PFSK-1 (cell line): ENCODE measurements at regions not wholly inside any gene's neighbourhood (a gene's known extent, or its start where the extent isn't known, plus 50 kb on each side); places are given as distances from the start of the nearest gene placed in this dataset.

Experiments used
- POLR2AphosphoS5 ChIP-seq: IDR thresholded peaks from 2 replicates; pipeline ENCODE4 v1.6.1; 2012; ENCODE audit warnings: low read depth, mild to moderate bottlenecking, control low read depth, low read length, moderate library complexity
- TAF1 ChIP-seq: IDR thresholded peaks from 2 replicates; pipeline ENCODE4 v1.6.1; 2012; ENCODE audit warnings: low read length, control low read depth, borderline replicate concordance; ENCODE audit not compliant: insufficient read depth
- TF ChIP-seq, protein P1 (sequence below), 2 experiments: IDR thresholded peaks; 2 replicates each; pipeline versions ENCODE4 v1.6.1 to v1.8.0; 2011 to 2012; ENCODE audit warnings: low read depth in 2 of 2, low read length in 2 of 2, control low read depth in 1 of 2, inconsistent platforms in 1 of 2, mild to moderate bottlenecking in 1 of 2, moderate library complexity in 1 of 2; ENCODE audit not compliant: insufficient read depth in 1 of 2

- no peak for TF ChIP-seq TAF1
- TF ChIP-seq POLR2AphosphoS5 = no peak
- TF ChIP-seq, protein P1, sequence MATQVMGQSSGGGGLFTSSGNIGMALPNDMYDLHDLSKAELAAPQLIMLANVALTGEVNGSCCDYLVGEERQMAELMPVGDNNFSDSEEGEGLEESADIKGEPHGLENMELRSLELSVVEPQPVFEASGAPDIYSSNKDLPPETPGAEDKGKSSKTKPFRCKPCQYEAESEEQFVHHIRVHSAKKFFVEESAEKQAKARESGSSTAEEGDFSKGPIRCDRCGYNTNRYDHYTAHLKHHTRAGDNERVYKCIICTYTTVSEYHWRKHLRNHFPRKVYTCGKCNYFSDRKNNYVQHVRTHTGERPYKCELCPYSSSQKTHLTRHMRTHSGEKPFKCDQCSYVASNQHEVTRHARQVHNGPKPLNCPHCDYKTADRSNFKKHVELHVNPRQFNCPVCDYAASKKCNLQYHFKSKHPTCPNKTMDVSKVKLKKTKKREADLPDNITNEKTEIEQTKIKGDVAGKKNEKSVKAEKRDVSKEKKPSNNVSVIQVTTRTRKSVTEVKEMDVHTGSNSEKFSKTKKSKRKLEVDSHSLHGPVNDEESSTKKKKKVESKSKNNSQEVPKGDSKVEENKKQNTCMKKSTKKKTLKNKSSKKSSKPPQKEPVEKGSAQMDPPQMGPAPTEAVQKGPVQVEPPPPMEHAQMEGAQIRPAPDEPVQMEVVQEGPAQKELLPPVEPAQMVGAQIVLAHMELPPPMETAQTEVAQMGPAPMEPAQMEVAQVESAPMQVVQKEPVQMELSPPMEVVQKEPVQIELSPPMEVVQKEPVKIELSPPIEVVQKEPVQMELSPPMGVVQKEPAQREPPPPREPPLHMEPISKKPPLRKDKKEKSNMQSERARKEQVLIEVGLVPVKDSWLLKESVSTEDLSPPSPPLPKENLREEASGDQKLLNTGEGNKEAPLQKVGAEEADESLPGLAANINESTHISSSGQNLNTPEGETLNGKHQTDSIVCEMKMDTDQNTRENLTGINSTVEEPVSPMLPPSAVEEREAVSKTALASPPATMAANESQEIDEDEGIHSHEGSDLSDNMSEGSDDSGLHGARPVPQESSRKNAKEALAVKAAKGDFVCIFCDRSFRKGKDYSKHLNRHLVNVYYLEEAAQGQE (IDR thresholded peaks at IDR 0.05; ENCODE audit: insufficient read depth in 1 of 2, low read depth in 2 of 2, low read length in 2 of 2) = no peak
These were observed 484.5 kb downstream of the LIG4 start for GRCh38 chr13:107730813-107731212.
